ENCODE measurements at regions not wholly inside any gene's neighbourhood (a gene's known extent, or its start where the extent isn't known, plus 50 kb on each side); places are given as distances from the start of the nearest gene placed in this dataset.

- Histone ChIP-seq H3K27me3 (ENCODE audit: insufficient read depth, poor library complexity, severe bottlenecking) (no peaks in the 10 kb centered on the region), H3K4me3 (replicated peaks; ENCODE audit: insufficient read depth, low read length) (no peak overlapping the region), H3K27ac (replicated peaks) (no peak overlapping the region)
- TF ChIP-seq GABPA (IDR thresholded peaks at IDR 0.05; ENCODE audit: low read depth) (no peak), SPI1 (IDR thresholded peaks at IDR 0.05; ENCODE audit: borderline replicate concordance, low read depth) (no peak), CTCF (IDR thresholded peaks at IDR 0.05; ENCODE audit: insufficient read depth, low read length) (no peak), POLR2AphosphoS5 (IDR thresholded peaks at IDR 0.05; ENCODE audit: low read depth) (no peak), REST (IDR thresholded peaks at IDR 0.05; ENCODE audit: insufficient replicate concordance, low read depth) (no peak)
- DNase-seq (ENCODE audit: low read depth in 1 of 2, low spot score in 1 of 2) = no peak
Observed at GRCh38 chr1:94362466-94363058, 55.6 kb upstream of the ABCD3 start.

GRCh38 chr1:94358630-94359599 lies 59.3 kb upstream of the ABCD3 start:
- H3K27ac ChIP-seq (replicated peaks) = no peak overlapping the region
- no peak overlapping the region for H3K4me3 ChIP-seq (replicated peaks; ENCODE audit: insufficient read depth, low read length)
- TF ChIP-seq REST (IDR thresholded peaks at IDR 0.05; ENCODE audit: insufficient replicate concordance, low read depth) = no peak
- TF ChIP-seq GABPA (IDR thresholded peaks at IDR 0.05; ENCODE audit: low read depth) = no peak
- no peak for TF ChIP-seq CTCF (IDR thresholded peaks at IDR 0.05; ENCODE audit: insufficient read depth, low read length)
- TF ChIP-seq POLR2AphosphoS5 (IDR thresholded peaks at IDR 0.05; ENCODE audit: low read depth) = no peak
- TF ChIP-seq SPI1 (IDR thresholded peaks at IDR 0.05; ENCODE audit: borderline replicate concordance, low read depth) = no peak
- no peaks in the 10 kb centered on the region for H3K27me3 ChIP-seq (ENCODE audit: insufficient read depth, poor library complexity, severe bottlenecking)
- no peak for DNase-seq (ENCODE audit: low read depth in 1 of 2, low spot score in 1 of 2)

GRCh38 chr1:94357661-94358060 lies 60.5 kb upstream of the ABCD3 start:
- no peak overlapping the region for H3K4me3 ChIP-seq (replicated peaks; ENCODE audit: insufficient read depth, low read length)
- TF ChIP-seq CTCF (IDR thresholded peaks at IDR 0.05; ENCODE audit: insufficient read depth, low read length) = no peak
- TF ChIP-seq SPI1 (IDR thresholded peaks at IDR 0.05; ENCODE audit: borderline replicate concordance, low read depth) = no peak
- no peak for TF ChIP-seq REST (IDR thresholded peaks at IDR 0.05; ENCODE audit: insufficient replicate concordance, low read depth)
- TF ChIP-seq POLR2AphosphoS5 (IDR thresholded peaks at IDR 0.05; ENCODE audit: low read depth) = no peak
- TF ChIP-seq GABPA (IDR thresholded peaks at IDR 0.05; ENCODE audit: low read depth) = no peak
- no peaks in the 10 kb centered on the region for H3K27me3 ChIP-seq (ENCODE audit: insufficient read depth, poor library complexity, severe bottlenecking)
- no peak for DNase-seq (ENCODE audit: low read depth in 1 of 2, low spot score in 1 of 2)
- no peak overlapping the region for H3K27ac ChIP-seq (replicated peaks)

All from HL-60 (cell line).